GM23338 (cell line): ENCODE measurements at regions not wholly inside any gene's neighbourhood (a gene's known extent, or its start where the extent isn't known, plus 50 kb on each side); places are given as distances from the start of the nearest gene placed in this dataset.

Source experiments
- ATAC-seq: fragments of 200-7000 bp; cut with Tn5 transposase; 3 replicates; pipeline ENCODE4 v1.9.1; 2020
- DNase-seq: peaks from one replicate; pipeline ENCODE4 v3.0.0-alpha.2; 2015; ENCODE audit warnings: low spot score
- H2AFZ ChIP-seq: fragments of 200-600 bp; sonication (generic); 2 replicates; pipeline ENCODE4 v1.8.0; 2016; ENCODE audit warnings: antibody characterized with exemption, mild to moderate bottlenecking, moderate library complexity
- H3F3A ChIP-seq: fragments of 200-600 bp; sonication (generic); replicated peaks from 2 replicates; pipeline ENCODE4 v1.8.0; 2017; ENCODE audit warnings: antibody characterized with exemption, mixed run types, low read depth
- H3K27ac ChIP-seq: fragments of 200-600 bp; sonication (generic); 2 replicates; pipeline ENCODE4 v1.6.1; 2016; ENCODE audit warnings: low read depth
- H3K27me3 ChIP-seq: fragments of 200-600 bp; sonication (generic); 2 replicates; pipeline ENCODE4 v1.8.0; 2016; ENCODE audit warnings: mild to moderate bottlenecking, mixed run types, moderate library complexity; ENCODE audit not compliant: insufficient read depth
- H3K36me3 ChIP-seq: fragments of 200-600 bp; sonication (generic); 2 replicates; pipeline ENCODE4 v1.8.0; 2016; ENCODE audit warnings: mild to moderate bottlenecking; ENCODE audit not compliant: insufficient read depth
- H3K4me1 ChIP-seq: fragments of 200-600 bp; sonication (generic); 2 replicates; pipeline ENCODE4 v1.8.0; 2016; ENCODE audit warnings: mild to moderate bottlenecking, moderate library complexity; ENCODE audit not compliant: insufficient read depth
- H3K4me2 ChIP-seq: fragments of 200-600 bp; sonication (generic); 2 replicates; pipeline ENCODE4 v1.7.1; 2017; ENCODE audit warnings: mixed run types
- H3K4me3 ChIP-seq: fragments of 200-600 bp; sonication (generic); 2 replicates; pipeline ENCODE4 v1.6.1; 2016; ENCODE audit warnings: mixed run types
- H3K79me2 ChIP-seq: fragments of 200-600 bp; sonication (generic); replicated peaks from 2 replicates; pipeline ENCODE4 v1.8.0; 2017; ENCODE audit warnings: mild to moderate bottlenecking; ENCODE audit not compliant: insufficient read depth
- H3K9me2 ChIP-seq: fragments of 200-600 bp; sonication (generic); 2 replicates; pipeline ENCODE4 v1.8.0; 2017; ENCODE audit not compliant: insufficient read depth
- H4K20me1 ChIP-seq: fragments of 200-600 bp; sonication (generic); replicated peaks from 2 replicates; pipeline ENCODE4 v1.8.0; 2017; ENCODE audit warnings: mild to moderate bottlenecking; ENCODE audit not compliant: insufficient read depth
- H3K27ac Mint-ChIP-seq: 2 replicates; pipeline ENCODE4 v1.8.0; 2020; ENCODE audit warnings: inconsistent platforms, mild to moderate bottlenecking, moderate library complexity, mixed read lengths
- H3K27me3 Mint-ChIP-seq: 3 replicates; pipeline ENCODE4 v1.8.0; 2022; ENCODE audit warnings: low read depth, mild to moderate bottlenecking, moderate library complexity, mixed read lengths, inconsistent platforms; ENCODE audit not compliant: insufficient read depth, poor library complexity
- H3K36me3 Mint-ChIP-seq: 3 replicates; pipeline ENCODE4 v1.8.0; 2021; ENCODE audit warnings: low read depth, mild to moderate bottlenecking, inconsistent platforms, moderate library complexity, mixed read lengths
- H3K4me1 Mint-ChIP-seq: 3 replicates; pipeline ENCODE4 v1.8.0; 2020; ENCODE audit warnings: mild to moderate bottlenecking, inconsistent platforms, mixed read lengths
- H3K4me3 Mint-ChIP-seq: 3 replicates; pipeline ENCODE4 v1.8.0; 2021; ENCODE audit warnings: moderate library complexity, mild to moderate bottlenecking, inconsistent platforms, mixed read lengths
- H3K9me3 Mint-ChIP-seq: 3 replicates; pipeline ENCODE4 v1.8.0; 2020; ENCODE audit warnings: moderate library complexity, mild to moderate bottlenecking, inconsistent platforms, mixed read lengths
- CREB1 ChIP-seq: fragments of 250-450 bp; sonication (Bioruptor Pico); IDR thresholded peaks from 2 replicates; pipeline ENCODE4 v1.5.0; 2020; ENCODE audit warnings: low read depth, mild to moderate bottlenecking, moderate library complexity
- ETS1 ChIP-seq: IDR thresholded peaks from 2 replicates; pipeline ENCODE4 v1.6.1; 2016; ENCODE audit warnings: antibody characterized with exemption
- EZH2 ChIP-seq: fragments of 200-600 bp; sonication (generic); IDR thresholded peaks from one replicate; pipeline ENCODE4 v1.8.0; 2017; ENCODE audit warnings: antibody characterized with exemption, mild to moderate bottlenecking, low read depth; ENCODE audit not compliant: unreplicated experiment
- NANOG ChIP-seq: IDR thresholded peaks from 2 replicates; pipeline ENCODE4 v1.6.1; 2016; ENCODE audit warnings: antibody characterized with exemption, borderline replicate concordance
- POLR2AphosphoS5 ChIP-seq: IDR thresholded peaks from 2 replicates; pipeline ENCODE4 v1.6.1; 2016; ENCODE audit warnings: antibody characterized with exemption, low read depth
- STAT1 ChIP-seq: IDR thresholded peaks from one replicate; pipeline ENCODE4 v1.6.1; 2016; ENCODE audit warnings: antibody characterized with exemption; ENCODE audit not compliant: unreplicated experiment
- ZNF331 ChIP-seq: fragments of 250-450 bp; sonication (Bioruptor Pico); IDR thresholded peaks from 2 replicates; pipeline ENCODE4 v1.5.0; 2020; ENCODE audit warnings: low read depth, mild to moderate bottlenecking, moderate library complexity
- ZNF462 ChIP-seq: fragments of 250-450 bp; sonication (Bioruptor Pico); IDR thresholded peaks from 2 replicates; pipeline ENCODE4 v1.5.0; 2020; ENCODE audit warnings: mild to moderate bottlenecking, moderate library complexity
- TF ChIP-seq, protein P1 (sequence below): IDR thresholded peaks from one replicate; pipeline ENCODE4 v1.6.1; 2018; ENCODE audit warnings: antibody characterized with exemption; ENCODE audit not compliant: unreplicated experiment
- TF ChIP-seq, protein P2 (sequence below), 2 experiments: fragments of 200-600 bp in 1 of 2; sonication (generic) in 1 of 2; conservative IDR thresholded peaks; 2 replicates each; pipeline versions ENCODE4 v1.5.1 to v1.6.1; 2016 to 2017; ENCODE audit warnings: antibody characterized with exemption in 2 of 2, low read depth in 2 of 2, mild to moderate bottlenecking in 2 of 2, moderate library complexity in 1 of 2

DNA sequence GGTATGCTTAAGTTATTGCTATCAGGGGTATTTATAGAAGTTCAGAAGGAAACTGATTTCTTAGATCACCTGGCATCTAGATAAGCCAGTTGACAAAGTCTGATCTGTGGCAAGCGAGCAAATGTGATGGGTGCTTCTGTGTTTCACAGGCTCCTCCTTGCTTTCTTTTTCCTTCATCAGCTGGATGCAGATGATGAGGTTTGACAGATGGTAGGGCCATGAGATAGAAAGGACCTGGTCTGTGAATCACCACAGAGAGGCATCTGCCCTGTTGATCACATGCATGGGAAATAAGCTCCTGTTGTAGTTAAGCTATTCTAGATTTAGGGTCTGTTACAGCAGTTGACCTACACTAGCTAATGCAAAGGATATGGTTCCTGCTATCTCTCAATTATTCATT lies 372.0 kb downstream of the NEK10 start:
- Mint-ChIP-seq H3K4me3 (no peak overlapping the region), H3K27me3 (peaks cover 4% of the 10 kb centered on the region), H3K36me3 (peaks cover 5% of the 10 kb centered on the region; the same call in 2 of the 3 replicates), H3K27ac (no peak overlapping the region), H3K4me1 (peaks cover 8% of the 10 kb centered on the region; the same call in 1 of the 3 replicates), H3K9me3 (peaks cover 20% of the 10 kb centered on the region)
- H3K36me3 ChIP-seq, result no peaks in the 10 kb centered on the region
- H3K27ac ChIP-seq, result no peak overlapping the region
- H3K4me1 ChIP-seq, result no peaks in the 10 kb centered on the region
- no peak for DNase-seq
- no peak overlapping the region for H3K4me2 ChIP-seq
- peaks cover 7% of the 10 kb centered on the region; the same call in 1 of the 2 replicates for H3K9me2 ChIP-seq
- H3K4me3 ChIP-seq, result no peak overlapping the region
- H3K79me2 ChIP-seq, result no peaks in the 10 kb centered on the region
- TF ChIP-seq, protein P1, sequence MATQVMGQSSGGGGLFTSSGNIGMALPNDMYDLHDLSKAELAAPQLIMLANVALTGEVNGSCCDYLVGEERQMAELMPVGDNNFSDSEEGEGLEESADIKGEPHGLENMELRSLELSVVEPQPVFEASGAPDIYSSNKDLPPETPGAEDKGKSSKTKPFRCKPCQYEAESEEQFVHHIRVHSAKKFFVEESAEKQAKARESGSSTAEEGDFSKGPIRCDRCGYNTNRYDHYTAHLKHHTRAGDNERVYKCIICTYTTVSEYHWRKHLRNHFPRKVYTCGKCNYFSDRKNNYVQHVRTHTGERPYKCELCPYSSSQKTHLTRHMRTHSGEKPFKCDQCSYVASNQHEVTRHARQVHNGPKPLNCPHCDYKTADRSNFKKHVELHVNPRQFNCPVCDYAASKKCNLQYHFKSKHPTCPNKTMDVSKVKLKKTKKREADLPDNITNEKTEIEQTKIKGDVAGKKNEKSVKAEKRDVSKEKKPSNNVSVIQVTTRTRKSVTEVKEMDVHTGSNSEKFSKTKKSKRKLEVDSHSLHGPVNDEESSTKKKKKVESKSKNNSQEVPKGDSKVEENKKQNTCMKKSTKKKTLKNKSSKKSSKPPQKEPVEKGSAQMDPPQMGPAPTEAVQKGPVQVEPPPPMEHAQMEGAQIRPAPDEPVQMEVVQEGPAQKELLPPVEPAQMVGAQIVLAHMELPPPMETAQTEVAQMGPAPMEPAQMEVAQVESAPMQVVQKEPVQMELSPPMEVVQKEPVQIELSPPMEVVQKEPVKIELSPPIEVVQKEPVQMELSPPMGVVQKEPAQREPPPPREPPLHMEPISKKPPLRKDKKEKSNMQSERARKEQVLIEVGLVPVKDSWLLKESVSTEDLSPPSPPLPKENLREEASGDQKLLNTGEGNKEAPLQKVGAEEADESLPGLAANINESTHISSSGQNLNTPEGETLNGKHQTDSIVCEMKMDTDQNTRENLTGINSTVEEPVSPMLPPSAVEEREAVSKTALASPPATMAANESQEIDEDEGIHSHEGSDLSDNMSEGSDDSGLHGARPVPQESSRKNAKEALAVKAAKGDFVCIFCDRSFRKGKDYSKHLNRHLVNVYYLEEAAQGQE, result no peak
- TF ChIP-seq NANOG, result no peak
- no peak for TF ChIP-seq ZNF331 (CRISPR knock-in tag)
- TF ChIP-seq POLR2AphosphoS5, result no peak
- no peak for TF ChIP-seq ZNF462 (CRISPR knock-in tag)
- no peak for TF ChIP-seq CREB1 (CRISPR knock-in tag)
- TF ChIP-seq, protein P2, sequence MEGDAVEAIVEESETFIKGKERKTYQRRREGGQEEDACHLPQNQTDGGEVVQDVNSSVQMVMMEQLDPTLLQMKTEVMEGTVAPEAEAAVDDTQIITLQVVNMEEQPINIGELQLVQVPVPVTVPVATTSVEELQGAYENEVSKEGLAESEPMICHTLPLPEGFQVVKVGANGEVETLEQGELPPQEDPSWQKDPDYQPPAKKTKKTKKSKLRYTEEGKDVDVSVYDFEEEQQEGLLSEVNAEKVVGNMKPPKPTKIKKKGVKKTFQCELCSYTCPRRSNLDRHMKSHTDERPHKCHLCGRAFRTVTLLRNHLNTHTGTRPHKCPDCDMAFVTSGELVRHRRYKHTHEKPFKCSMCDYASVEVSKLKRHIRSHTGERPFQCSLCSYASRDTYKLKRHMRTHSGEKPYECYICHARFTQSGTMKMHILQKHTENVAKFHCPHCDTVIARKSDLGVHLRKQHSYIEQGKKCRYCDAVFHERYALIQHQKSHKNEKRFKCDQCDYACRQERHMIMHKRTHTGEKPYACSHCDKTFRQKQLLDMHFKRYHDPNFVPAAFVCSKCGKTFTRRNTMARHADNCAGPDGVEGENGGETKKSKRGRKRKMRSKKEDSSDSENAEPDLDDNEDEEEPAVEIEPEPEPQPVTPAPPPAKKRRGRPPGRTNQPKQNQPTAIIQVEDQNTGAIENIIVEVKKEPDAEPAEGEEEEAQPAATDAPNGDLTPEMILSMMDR (conservative IDR thresholded peaks at IDR 0.05; ENCODE audit: low read depth in 2 of 2), result no peak
- no peak for TF ChIP-seq ETS1
- TF ChIP-seq EZH2, result no peak
- no peak for TF ChIP-seq STAT1
- H2AFZ ChIP-seq, result no peak overlapping the region
- ATAC-seq, result no peak
- no peaks in the 10 kb centered on the region for H3F3A ChIP-seq
- H3K27me3 ChIP-seq, result no peaks in the 10 kb centered on the region
- H4K20me1 ChIP-seq, result no peaks in the 10 kb centered on the region
